ENCODE measurements at regions not wholly inside any gene's neighbourhood (a gene's known extent, or its start where the extent isn't known, plus 50 kb on each side); places are given as distances from the start of the nearest gene placed in this dataset.

- TF ChIP-seq POLR2A (IDR thresholded peaks at IDR 0.05) (no peak), CTCF (IDR thresholded peaks at IDR 0.05) (no peak)
Observed at GRCh38 chr4:30427932-30428331, 292.2 kb upstream of the PCDH7 start.

All from vagina (tissue), 2 donors.